Femur (tissue), 1 donor: ENCODE measurements at regions not wholly inside any gene's neighbourhood (a gene's known extent, or its start where the extent isn't known, plus 50 kb on each side); places are given as distances from the start of the nearest gene placed in this dataset.
"Not testable (repeated sequence)": the region's sequence is repeated elsewhere in the genome, so short reads cannot be mapped to it uniquely, and the experiment has no call there.

Experiments used
- DNase-seq: peaks from one replicate; pipeline ENCODE4 v3.0.0-alpha.2; 2017

GRCh38 chr13:58949646-58950045, 1214.1 kb downstream of the DIAPH3 start:
- no peak for DNase-seq

GRCh38 chr13:58950911-58951310, 1212.8 kb downstream of the DIAPH3 start:
- DNase-seq: no peak

- no peak for DNase-seq
Measured at GRCh38 chr13:58953638-58954037, 1210.1 kb downstream of the DIAPH3 start.

- no peak for DNase-seq
Measured at GRCh38 chr13:58955546-58956385, 1208.0 kb downstream of the DIAPH3 start.

- not testable (repeated sequence) for DNase-seq
Measured at GRCh38 chr13:58958097-58958496, 1205.6 kb downstream of the DIAPH3 start.

GRCh38 chr13:58960888-58961287, 1202.8 kb downstream of the DIAPH3 start:
- DNase-seq: no peak

GRCh38 chr13:58963321-58963720, 1200.4 kb downstream of the DIAPH3 start:
- DNase-seq: no peak

GRCh38 chr13:58964048-58964447, 1199.7 kb downstream of the DIAPH3 start:
- DNase-seq: no peak

GRCh38 chr13:58977085-58977484, 1186.6 kb downstream of the DIAPH3 start:
- no peak for DNase-seq

- no peak for DNase-seq
Measured at GRCh38 chr13:58978331-58978730, 1185.4 kb downstream of the DIAPH3 start.

- DNase-seq: no peak
Measured at GRCh38 chr13:58979851-58980250, 1183.9 kb downstream of the DIAPH3 start.

GRCh38 chr13:58985845-58986244, 1177.9 kb downstream of the DIAPH3 start:
- DNase-seq: no peak

- no peak for DNase-seq
Measured at GRCh38 chr13:58989556-58989955, 1174.2 kb downstream of the DIAPH3 start.

GRCh38 chr13:58991826-58992477, 1171.8 kb downstream of the DIAPH3 start:
- no peak for DNase-seq

- no peak for DNase-seq
Measured at GRCh38 chr13:58992478-58993042, 1171.2 kb downstream of the DIAPH3 start.

GRCh38 chr13:58994077-58994476, 1169.7 kb downstream of the DIAPH3 start:
- no peak for DNase-seq

GRCh38 chr13:58994777-58995176, 1169.0 kb downstream of the DIAPH3 start:
- no peak for DNase-seq

- no peak for DNase-seq
Measured at GRCh38 chr13:58998716-58999115, 1165.0 kb downstream of the DIAPH3 start.

- DNase-seq: no peak
Measured at GRCh38 chr13:58999851-59000250, 1163.9 kb downstream of the DIAPH3 start.

- no peak for DNase-seq
Measured at GRCh38 chr13:59000770-59001169, 1163.0 kb downstream of the DIAPH3 start.

- no peak for DNase-seq
Measured at GRCh38 chr13:59012731-59013130, 1151.0 kb downstream of the DIAPH3 start.

- DNase-seq: no peak
Measured at GRCh38 chr13:59016250-59016649, 1147.5 kb downstream of the DIAPH3 start.

- no peak for DNase-seq
Measured at GRCh38 chr13:59024434-59024833, 1139.3 kb downstream of the DIAPH3 start.

- DNase-seq: no peak
Measured at GRCh38 chr13:59034198-59034597, 1129.5 kb downstream of the DIAPH3 start.
